ENCODE measurements at regions not wholly inside any gene's neighbourhood (a gene's known extent, or its start where the extent isn't known, plus 50 kb on each side); places are given as distances from the start of the nearest gene placed in this dataset.

- Histone ChIP-seq H2AFZ (ENCODE audit: insufficient read depth, low read length, poor library complexity) (no peak overlapping the region), H2BK120ac (ENCODE audit: insufficient read depth, low read length, poor library complexity) (no peak overlapping the region), H3K4me3 (ENCODE audit: low read depth, low read length) (no peak overlapping the region), H2AK5ac (ENCODE audit: low read length) (no peak overlapping the region), H3K9ac (ENCODE audit: low read length) (no peak overlapping the region), H2BK5ac (ENCODE audit: low read depth, low read length, poor library complexity) (no peak overlapping the region), H3K27ac (ENCODE audit: low read depth, low read length) (no peak overlapping the region), H4K12ac (ENCODE audit: low read depth, low read length) (no peak overlapping the region), H3K27me3 (ENCODE audit: insufficient read depth, low read length) (no peaks in the 10 kb centered on the region), H3K23ac (ENCODE audit: low read length) (no peak overlapping the region), H3K14ac (ENCODE audit: low read length) (no peak overlapping the region), H3K36me3 (ENCODE audit: control insufficient read depth in 1 of 2, insufficient read depth in 2 of 2, low read length in 2 of 2) (no peaks in the 10 kb centered on the region), H3K79me2 (ENCODE audit: control insufficient read depth, insufficient read depth, low read length, poor library complexity) (no peaks in the 10 kb centered on the region), H3K79me1 (ENCODE audit: low read length) (no peaks in the 10 kb centered on the region), H2BK12ac (ENCODE audit: low read length) (no peak overlapping the region), H3K4me1 (ENCODE audit: control insufficient read depth in 1 of 2, insufficient read depth in 2 of 2, low read length in 2 of 2) (no peaks in the 10 kb centered on the region), H3K4ac (ENCODE audit: low read depth, low read length) (no peak overlapping the region), H3K9me3 (ENCODE audit: insufficient read depth, low read depth, low read length) (no peaks in the 10 kb centered on the region), H3K18ac (ENCODE audit: low read length) (no peak overlapping the region), H4K8ac (ENCODE audit: low read depth, low read length) (no peak overlapping the region), H4K91ac (ENCODE audit: low read depth, low read length) (no peak overlapping the region), H3K4me2 (ENCODE audit: low read length) (no peak overlapping the region)
- no CpG with 5 or more reads among the region's 9 CpGs for WGBS (ENCODE audit: extremely low coverage, insufficient coverage, insufficient read length)
- no peak for DNase-seq
Measured at GRCh38 chr5:71810023-71810422, 90.9 kb downstream of the CARTPT start.

DNA sequence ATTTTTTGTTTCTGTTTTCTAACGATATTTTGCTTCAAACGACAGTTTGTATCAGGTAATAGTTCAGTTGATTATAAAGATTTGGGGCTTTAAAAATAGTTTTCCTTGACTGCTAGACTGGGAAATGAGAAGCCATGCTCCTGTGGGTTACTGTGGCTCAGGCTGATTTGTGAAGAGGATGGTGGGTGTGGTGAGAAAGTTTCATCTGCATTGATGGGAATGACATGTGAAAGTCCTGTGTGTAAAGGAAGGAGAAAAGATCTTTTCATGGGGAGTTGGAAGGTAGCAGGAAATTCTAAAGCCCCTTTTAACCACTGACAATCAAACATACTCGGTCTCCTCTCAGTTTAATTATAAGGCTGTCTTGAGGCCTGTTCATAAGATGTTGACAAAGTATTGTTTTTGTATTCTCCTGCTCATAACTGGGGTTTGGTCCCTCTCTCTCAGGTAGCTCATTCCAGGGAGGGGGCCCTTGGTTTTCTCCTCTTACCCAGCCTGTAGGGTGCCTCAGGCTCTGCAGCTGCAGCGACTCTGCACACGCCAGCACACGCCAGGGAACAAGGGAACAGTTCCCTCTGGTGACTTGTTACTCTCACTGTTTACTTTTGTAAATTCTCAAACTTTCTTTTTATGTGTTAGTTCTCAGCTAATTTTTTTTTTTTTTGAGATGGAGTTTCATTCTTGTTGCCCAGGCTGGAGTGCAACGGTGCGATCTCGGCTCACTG lies 91.6 kb downstream of the CARTPT start:
- Histone ChIP-seq H3K79me2 (ENCODE audit: control insufficient read depth, insufficient read depth, low read length, poor library complexity) (no peaks in the 10 kb centered on the region), H2BK120ac (ENCODE audit: insufficient read depth, low read length, poor library complexity) (no peak overlapping the region), H2AFZ (ENCODE audit: insufficient read depth, low read length, poor library complexity) (no peak overlapping the region), H3K23ac (ENCODE audit: low read length) (no peak overlapping the region), H2AK5ac (ENCODE audit: low read length) (no peak overlapping the region), H3K4ac (ENCODE audit: low read depth, low read length) (no peak overlapping the region), H2BK12ac (ENCODE audit: low read length) (no peak overlapping the region), H4K12ac (ENCODE audit: low read depth, low read length) (no peak overlapping the region), H4K8ac (ENCODE audit: low read depth, low read length) (no peak overlapping the region), H3K14ac (ENCODE audit: low read length) (no peak overlapping the region), H3K9me3 (ENCODE audit: insufficient read depth, low read depth, low read length) (no peaks in the 10 kb centered on the region), H3K18ac (ENCODE audit: low read length) (no peak overlapping the region), H3K4me2 (ENCODE audit: low read length) (no peak overlapping the region), H3K27me3 (ENCODE audit: insufficient read depth, low read length) (no peaks in the 10 kb centered on the region), H3K79me1 (ENCODE audit: low read length) (no peaks in the 10 kb centered on the region), H3K27ac (ENCODE audit: low read depth, low read length) (no peak overlapping the region), H3K4me3 (ENCODE audit: low read depth, low read length) (no peak overlapping the region), H3K36me3 (ENCODE audit: control insufficient read depth in 1 of 2, insufficient read depth in 2 of 2, low read length in 2 of 2) (no peaks in the 10 kb centered on the region), H2BK5ac (ENCODE audit: low read depth, low read length, poor library complexity) (no peak overlapping the region), H4K91ac (ENCODE audit: low read depth, low read length) (no peak overlapping the region), H3K9ac (ENCODE audit: low read length) (no peak overlapping the region), H3K4me1 (ENCODE audit: control insufficient read depth in 1 of 2, insufficient read depth in 2 of 2, low read length in 2 of 2) (no peaks in the 10 kb centered on the region)
- no peak for DNase-seq
- no CpG with 5 or more reads among the region's 9 CpGs for WGBS (ENCODE audit: extremely low coverage, insufficient coverage, insufficient read length)

GRCh38 chr5:71811779-71812178 lies 92.7 kb downstream of the CARTPT start:
- Histone ChIP-seq H3K4me2 (ENCODE audit: low read length) (no peak overlapping the region), H2AK5ac (ENCODE audit: low read length) (no peak overlapping the region), H2BK12ac (ENCODE audit: low read length) (no peak overlapping the region), H3K14ac (ENCODE audit: low read length) (no peak overlapping the region), H3K4me1 (ENCODE audit: control insufficient read depth in 1 of 2, insufficient read depth in 2 of 2, low read length in 2 of 2) (no peaks in the 10 kb centered on the region), H3K9me3 (ENCODE audit: insufficient read depth, low read depth, low read length) (no peaks in the 10 kb centered on the region), H4K91ac (ENCODE audit: low read depth, low read length) (no peak overlapping the region), H3K79me1 (ENCODE audit: low read length) (no peaks in the 10 kb centered on the region), H3K18ac (ENCODE audit: low read length) (no peak overlapping the region), H2AFZ (ENCODE audit: insufficient read depth, low read length, poor library complexity) (no peak overlapping the region), H3K9ac (ENCODE audit: low read length) (no peak overlapping the region), H3K36me3 (ENCODE audit: control insufficient read depth in 1 of 2, insufficient read depth in 2 of 2, low read length in 2 of 2) (no peaks in the 10 kb centered on the region), H2BK120ac (ENCODE audit: insufficient read depth, low read length, poor library complexity) (no peak overlapping the region), H4K8ac (ENCODE audit: low read depth, low read length) (no peak overlapping the region), H3K4me3 (ENCODE audit: low read depth, low read length) (no peak overlapping the region), H3K4ac (ENCODE audit: low read depth, low read length) (no peak overlapping the region), H3K27ac (ENCODE audit: low read depth, low read length) (no peak overlapping the region), H4K12ac (ENCODE audit: low read depth, low read length) (no peak overlapping the region), H3K79me2 (ENCODE audit: control insufficient read depth, insufficient read depth, low read length, poor library complexity) (no peaks in the 10 kb centered on the region), H2BK5ac (ENCODE audit: low read depth, low read length, poor library complexity) (no peak overlapping the region), H3K27me3 (ENCODE audit: insufficient read depth, low read length) (no peaks in the 10 kb centered on the region), H3K23ac (ENCODE audit: low read length) (no peak overlapping the region)
- no peak for DNase-seq
- no CpG with 5 or more reads among the region's 2 CpGs for WGBS (ENCODE audit: extremely low coverage, insufficient coverage, insufficient read length)

DNA sequence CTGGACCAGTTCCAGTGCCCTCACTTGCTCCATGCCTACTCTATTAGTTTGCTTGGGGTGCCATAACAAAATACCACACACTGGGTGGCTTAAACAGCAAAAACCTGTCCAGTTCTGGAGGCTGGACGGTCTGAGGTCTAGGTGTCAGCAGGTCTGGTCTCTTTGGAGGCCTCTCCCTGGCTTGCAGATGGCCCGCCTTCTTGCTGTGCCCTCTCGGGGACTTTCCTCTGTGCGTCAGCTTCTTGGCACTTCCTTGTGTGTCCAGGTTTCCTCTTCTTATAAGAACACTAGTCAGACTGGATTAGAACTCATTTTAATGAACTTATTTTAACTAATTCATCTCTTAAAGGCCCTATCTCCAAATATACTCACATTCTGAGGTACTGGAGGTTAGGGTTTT lies 97.2 kb downstream of the CARTPT start:
- H3K36me3 ChIP-seq (ENCODE audit: control insufficient read depth in 1 of 2, insufficient read depth in 2 of 2, low read length in 2 of 2), result no peaks in the 10 kb centered on the region
- peaks cover 2% of the 10 kb centered on the region for H3K9me3 ChIP-seq (ENCODE audit: insufficient read depth, low read depth, low read length)
- H4K12ac ChIP-seq (ENCODE audit: low read depth, low read length), result no peak overlapping the region
- H3K79me2 ChIP-seq (ENCODE audit: control insufficient read depth, insufficient read depth, low read length, poor library complexity), result no peaks in the 10 kb centered on the region
- DNase-seq, result no peak
- no CpG with 5 or more reads among the region's 4 CpGs for WGBS (ENCODE audit: extremely low coverage, insufficient coverage, insufficient read length)
- H3K27me3 ChIP-seq (ENCODE audit: insufficient read depth, low read length), result no peaks in the 10 kb centered on the region
- no peak overlapping the region for H4K91ac ChIP-seq (ENCODE audit: low read depth, low read length)
- H3K4me2 ChIP-seq (ENCODE audit: low read length), result no peak overlapping the region
- no peak overlapping the region for H3K18ac ChIP-seq (ENCODE audit: low read length)
- no peak overlapping the region for H3K9ac ChIP-seq (ENCODE audit: low read length)
- no peak overlapping the region for H3K4me3 ChIP-seq (ENCODE audit: low read depth, low read length)
- H3K4me1 ChIP-seq (ENCODE audit: control insufficient read depth in 1 of 2, insufficient read depth in 2 of 2, low read length in 2 of 2), result no peaks in the 10 kb centered on the region
- no peak overlapping the region for H2AFZ ChIP-seq (ENCODE audit: insufficient read depth, low read length, poor library complexity)
- no peak overlapping the region for H3K27ac ChIP-seq (ENCODE audit: low read depth, low read length)
- H3K79me1 ChIP-seq (ENCODE audit: low read length), result no peaks in the 10 kb centered on the region
- no peak overlapping the region for H2BK5ac ChIP-seq (ENCODE audit: low read depth, low read length, poor library complexity)
- H3K4ac ChIP-seq (ENCODE audit: low read depth, low read length), result no peak overlapping the region
- no peak overlapping the region for H2AK5ac ChIP-seq (ENCODE audit: low read length)
- no peak overlapping the region for H2BK120ac ChIP-seq (ENCODE audit: insufficient read depth, low read length, poor library complexity)
- no peak overlapping the region for H3K14ac ChIP-seq (ENCODE audit: low read length)
- no peak overlapping the region for H4K8ac ChIP-seq (ENCODE audit: low read depth, low read length)
- H2BK12ac ChIP-seq (ENCODE audit: low read length), result no peak overlapping the region
- no peak overlapping the region for H3K23ac ChIP-seq (ENCODE audit: low read length)

Data from trophoblast cell (in vitro differentiated cells and primary cell).